ENCODE measurements at regions not wholly inside any gene's neighbourhood (a gene's known extent, or its start where the extent isn't known, plus 50 kb on each side); places are given as distances from the start of the nearest gene placed in this dataset.

DNA sequence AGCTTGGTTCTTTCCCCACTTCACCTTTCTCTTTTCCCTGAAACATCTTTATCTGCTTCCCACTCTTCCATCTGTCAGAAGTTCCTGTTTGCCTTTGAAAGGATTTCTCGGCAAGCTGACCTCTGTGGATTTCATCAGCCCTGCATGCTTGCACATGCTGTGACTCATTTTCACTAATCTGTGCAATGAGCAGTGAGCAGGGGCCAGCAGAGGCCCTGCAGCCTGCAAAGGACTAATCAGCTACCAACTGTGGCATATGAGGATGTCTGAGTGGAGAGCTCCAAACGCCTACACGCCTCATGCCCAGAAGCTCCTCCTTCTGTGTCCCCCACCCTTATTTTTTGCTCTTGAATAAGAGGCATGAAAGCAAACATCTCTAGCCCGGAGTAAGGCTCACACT, 333.0 kb upstream of the SEMA6D start:
- TF ChIP-seq POLR2A (IDR thresholded peaks at IDR 0.05), result no peak
- TF ChIP-seq, protein P1, sequence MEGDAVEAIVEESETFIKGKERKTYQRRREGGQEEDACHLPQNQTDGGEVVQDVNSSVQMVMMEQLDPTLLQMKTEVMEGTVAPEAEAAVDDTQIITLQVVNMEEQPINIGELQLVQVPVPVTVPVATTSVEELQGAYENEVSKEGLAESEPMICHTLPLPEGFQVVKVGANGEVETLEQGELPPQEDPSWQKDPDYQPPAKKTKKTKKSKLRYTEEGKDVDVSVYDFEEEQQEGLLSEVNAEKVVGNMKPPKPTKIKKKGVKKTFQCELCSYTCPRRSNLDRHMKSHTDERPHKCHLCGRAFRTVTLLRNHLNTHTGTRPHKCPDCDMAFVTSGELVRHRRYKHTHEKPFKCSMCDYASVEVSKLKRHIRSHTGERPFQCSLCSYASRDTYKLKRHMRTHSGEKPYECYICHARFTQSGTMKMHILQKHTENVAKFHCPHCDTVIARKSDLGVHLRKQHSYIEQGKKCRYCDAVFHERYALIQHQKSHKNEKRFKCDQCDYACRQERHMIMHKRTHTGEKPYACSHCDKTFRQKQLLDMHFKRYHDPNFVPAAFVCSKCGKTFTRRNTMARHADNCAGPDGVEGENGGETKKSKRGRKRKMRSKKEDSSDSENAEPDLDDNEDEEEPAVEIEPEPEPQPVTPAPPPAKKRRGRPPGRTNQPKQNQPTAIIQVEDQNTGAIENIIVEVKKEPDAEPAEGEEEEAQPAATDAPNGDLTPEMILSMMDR (IDR thresholded peaks at IDR 0.05), result no peak

Measured in body of pancreas (tissue), 4 donors.